Small intestine (tissue), 7 donors: ENCODE measurements at regions not wholly inside any gene's neighbourhood (a gene's known extent, or its start where the extent isn't known, plus 50 kb on each side); places are given as distances from the start of the nearest gene placed in this dataset.
"Not testable (repeated sequence)": the region's sequence is repeated elsewhere in the genome, so short reads cannot be mapped to it uniquely, and the experiment has no call there.

Experiments
- DNase-seq, 2 donors: peaks; one replicate each; pipeline versions ENCODE4 v3.0.0 to v3.0.0-alpha.2; 2013
- FAIRE-seq: peaks from 2 replicates; lab custom pipeline; 2012; peaks lifted over from hg19 to GRCh38; lab: Jason Lieb, UNC
- H3K27ac ChIP-seq, 3 donors: one replicate each; pipeline ENCODE4 v1.5.1; 2013; ENCODE audit warnings: low read length in 2 of 3, mild to moderate bottlenecking in 2 of 3, control low read depth in 1 of 3, inconsistent platforms in 1 of 3, low read depth in 1 of 3, moderate library complexity in 1 of 3
- H3K27me3 ChIP-seq, 3 donors: one replicate each; pipeline ENCODE4 v1.6.1; 2013; ENCODE audit warnings: low read length in 3 of 3, inconsistent platforms in 1 of 3; ENCODE audit not compliant: control insufficient read depth in 3 of 3, insufficient read depth in 3 of 3
- H3K36me3 ChIP-seq, 3 donors: one replicate each; pipeline ENCODE4 v1.6.1; 2013; ENCODE audit warnings: low read length in 3 of 3, inconsistent platforms in 1 of 3, low read depth in 1 of 3, mild to moderate bottlenecking in 1 of 3, moderate library complexity in 1 of 3; ENCODE audit not compliant: control insufficient read depth in 3 of 3, insufficient read depth in 2 of 3
- H3K4me1 ChIP-seq, 3 donors: one replicate each; pipeline ENCODE4 v1.6.1; 2013; ENCODE audit warnings: low read length in 2 of 3, inconsistent platforms in 1 of 3, low read depth in 1 of 3, mild to moderate bottlenecking in 1 of 3, moderate library complexity in 1 of 3; ENCODE audit not compliant: control insufficient read depth in 3 of 3, insufficient read depth in 2 of 3
- H3K4me3 ChIP-seq, 3 donors: one replicate each; pipeline ENCODE4 v1.5.1; 2013; ENCODE audit warnings: low read length in 3 of 3, control low read depth in 1 of 3, inconsistent platforms in 1 of 3, low read depth in 1 of 3, mild to moderate bottlenecking in 1 of 3, moderate library complexity in 1 of 3
- H3K9me3 ChIP-seq, 2 donors: one replicate each; pipeline ENCODE4 v1.6.1; 2013; ENCODE audit warnings: low read depth in 1 of 2, low read length in 1 of 2; ENCODE audit not compliant: control insufficient read depth in 2 of 2, insufficient read depth in 1 of 2
- WGBS, 3 donors: extraction: QIAGEN DNeasy Blood & Tissue Kit; methylation state at CpG; one replicate each; pipeline ENCODE4 v1.1.7; 2013; 5-methylcytosine and 5-hydroxymethylcytosine counted together
- donor health status: healthy with polysubstance abuse.
- donor health status: control.
- donor health status: control.
- donor health status: Bipolar disorder and iron deficiency.
- donor health status: healthy.

DNA sequence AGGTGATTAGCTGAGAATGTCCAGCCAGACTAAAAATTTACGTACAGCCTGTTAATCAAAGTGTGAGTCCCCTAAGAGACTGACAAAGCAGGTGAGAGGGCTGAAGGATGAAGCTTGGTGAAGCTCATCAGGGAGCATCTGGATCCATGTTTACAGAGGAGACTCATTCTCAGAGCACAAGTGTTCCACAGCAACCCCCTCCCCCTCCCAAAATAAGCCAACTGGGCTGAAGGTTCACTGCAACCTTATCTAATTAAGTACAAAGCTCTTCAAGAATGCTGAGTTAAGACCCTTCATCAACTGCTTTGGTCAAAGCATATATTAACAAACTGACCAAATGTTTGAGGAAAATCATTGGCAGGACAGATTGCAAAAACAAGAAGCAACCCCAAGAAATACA is 262.6 kb upstream of the ZNF385D start:
- Histone ChIP-seq H3K9me3 (no peaks in the 10 kb centered on the region), H3K36me3 (no peaks in the 10 kb centered on the region), H3K27ac (no peak overlapping the region), H3K4me3 (no peak overlapping the region), H3K27me3 (no peaks in the 10 kb centered on the region), H3K4me1 (no peaks in the 10 kb centered on the region)
- WGBS, 3 donors: 69 to 76% (median 73%) methylated on average over 1 of the region's 1 CpG
- FAIRE-seq (no peak), DNase-seq (no peak)

DNA sequence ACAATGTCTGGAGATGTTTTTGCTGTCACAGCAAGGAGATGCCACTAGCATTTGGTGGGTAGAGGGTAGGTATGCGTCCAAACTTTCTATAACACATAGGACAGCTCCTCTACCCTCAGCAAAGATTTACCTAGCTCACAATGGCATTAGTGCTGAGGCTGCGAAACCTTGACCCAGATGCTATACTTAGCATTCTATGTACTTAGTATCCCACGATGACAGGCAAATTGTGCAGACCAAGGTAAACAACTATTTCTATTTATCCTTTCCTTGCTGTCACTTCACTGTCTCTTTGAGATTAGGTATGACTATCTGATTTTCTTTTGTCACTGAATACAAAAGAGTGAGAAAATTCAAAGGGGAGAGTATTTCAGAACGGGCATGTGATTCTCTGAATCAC is 265.2 kb upstream of the ZNF385D start:
- no peak overlapping the region for H3K4me3 ChIP-seq
- H3K27me3 ChIP-seq: no peaks in the 10 kb centered on the region
- 20 to 57% (median 41%) methylated on average over 4 of the region's 4 CpGs for WGBS, 3 donors
- H3K27ac ChIP-seq: no peak overlapping the region
- DNase-seq (no peak), FAIRE-seq (no peak)
- H3K36me3 ChIP-seq: no peaks in the 10 kb centered on the region
- H3K9me3 ChIP-seq: no peaks in the 10 kb centered on the region
- H3K4me1 ChIP-seq: no peaks in the 10 kb centered on the region

DNA sequence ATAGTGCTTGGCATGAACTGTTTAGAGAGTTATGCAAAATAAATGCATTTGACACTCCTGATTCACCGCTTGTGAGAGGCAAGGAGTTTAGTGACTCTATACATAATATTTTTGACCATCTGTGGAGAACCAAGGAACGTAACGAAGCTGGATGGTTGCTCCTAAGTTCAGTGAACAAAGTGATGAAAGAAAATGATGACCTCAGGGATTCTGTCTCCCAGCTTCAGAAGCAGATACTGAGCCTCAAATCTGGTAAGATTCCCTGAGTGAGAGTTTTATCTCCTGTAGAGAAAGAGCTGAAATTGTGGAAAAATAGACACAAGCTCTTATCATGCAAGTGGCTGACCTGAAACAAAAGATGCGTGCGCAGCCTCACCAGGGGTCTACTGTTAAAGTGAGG is 273.6 kb upstream of the ZNF385D start:
- 83 to 92% (median 86%) methylated on average over 5 of the region's 5 CpGs for whole genome bisulfite sequencing, 3 donors
- not testable (repeated sequence) for H3K36me3 ChIP-seq, H3K27ac ChIP-seq, H3K4me1 ChIP-seq, FAIRE-seq, H3K4me3 ChIP-seq, H3K9me3 ChIP-seq, DNase-seq, H3K27me3 ChIP-seq

DNA sequence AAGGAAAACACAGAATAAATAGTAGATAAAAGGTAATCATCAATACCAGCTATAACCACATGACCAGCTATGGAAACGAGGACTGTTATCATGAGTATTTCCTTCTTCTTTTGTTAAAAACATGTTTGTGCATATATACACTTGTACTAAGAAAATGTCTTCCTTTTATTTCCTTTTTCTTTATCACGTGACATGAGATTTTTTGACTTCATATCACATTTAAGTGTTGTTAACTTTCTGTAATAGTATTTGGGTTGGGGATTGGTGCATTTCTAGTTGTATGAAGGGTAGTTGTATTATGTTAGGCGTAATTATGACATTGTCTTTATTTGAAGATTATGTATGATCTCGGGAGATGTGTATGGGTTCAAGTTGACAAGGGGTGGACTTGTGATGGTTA is 278.5 kb upstream of the ZNF385D start:
- Histone ChIP-seq H3K27me3 (no peaks in the 10 kb centered on the region), H3K4me1 (no peaks in the 10 kb centered on the region), H3K9me3 (peaks cover 0 to 2% of the 10 kb centered on the region in 2 donors), H3K27ac (no peak overlapping the region), H3K4me3 (no peak overlapping the region), H3K36me3 (no peaks in the 10 kb centered on the region)
- 76 to 83% (median 76%) methylated on average over 4 of the region's 4 CpGs for WGBS, 3 donors
- FAIRE-seq (no peak), DNase-seq (no peak)

DNA sequence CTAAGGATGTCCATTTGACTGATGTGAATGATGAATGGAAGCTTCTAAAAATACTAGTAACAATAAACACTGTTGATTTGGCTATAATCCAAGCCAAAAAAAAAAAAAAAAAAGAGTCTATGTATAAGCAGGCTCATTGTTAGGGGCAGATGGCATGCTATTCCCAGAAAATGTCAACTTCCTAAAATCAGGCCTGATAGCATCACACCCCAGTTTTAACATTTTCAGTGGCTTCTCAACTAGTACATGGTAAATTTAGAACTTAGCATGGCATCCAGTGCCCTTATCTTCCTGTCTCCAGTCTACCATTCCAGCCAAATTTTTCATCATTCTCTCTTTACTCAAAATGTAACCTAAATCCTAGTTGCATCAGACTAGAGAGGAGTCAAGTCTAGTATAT is 288.2 kb upstream of the ZNF385D start:
- no peaks in the 10 kb centered on the region for H3K27me3 ChIP-seq
- H3K27ac ChIP-seq: no peak overlapping the region
- H3K4me1 ChIP-seq: no peaks in the 10 kb centered on the region
- no peak for FAIRE-seq
- no peak overlapping the region for H3K4me3 ChIP-seq
- no peak for DNase-seq
- H3K36me3 ChIP-seq: no peaks in the 10 kb centered on the region
- H3K9me3 ChIP-seq: no peaks in the 10 kb centered on the region

DNA sequence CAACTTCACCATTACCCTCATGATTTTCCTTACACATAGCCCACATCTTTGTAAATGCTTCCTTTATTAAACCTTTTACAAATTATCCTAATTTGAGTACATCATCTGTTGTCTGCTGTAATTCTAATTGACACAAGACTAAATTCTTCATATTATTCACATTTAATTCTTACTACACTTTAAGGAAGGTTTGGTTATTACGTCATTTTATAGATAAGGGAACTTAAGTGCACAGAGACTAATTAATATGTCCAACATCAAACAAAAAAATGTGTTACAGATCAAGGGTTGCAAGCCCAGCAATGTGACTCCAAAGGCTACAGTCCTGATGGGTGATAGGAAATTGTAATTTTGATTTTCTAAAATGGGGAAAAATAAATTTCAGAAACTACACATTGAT is 289.1 kb upstream of the ZNF385D start:
- Histone ChIP-seq H3K4me1 (no peaks in the 10 kb centered on the region), H3K4me3 (no peak overlapping the region), H3K36me3 (no peaks in the 10 kb centered on the region), H3K27ac (no peak overlapping the region), H3K27me3 (no peaks in the 10 kb centered on the region), H3K9me3 (no peaks in the 10 kb centered on the region)
- DNase-seq (no peak), FAIRE-seq (no peak)
- WGBS, 3 donors: 55 to 80% (median 61%) methylated on average over 1 of the region's 1 CpG

DNA sequence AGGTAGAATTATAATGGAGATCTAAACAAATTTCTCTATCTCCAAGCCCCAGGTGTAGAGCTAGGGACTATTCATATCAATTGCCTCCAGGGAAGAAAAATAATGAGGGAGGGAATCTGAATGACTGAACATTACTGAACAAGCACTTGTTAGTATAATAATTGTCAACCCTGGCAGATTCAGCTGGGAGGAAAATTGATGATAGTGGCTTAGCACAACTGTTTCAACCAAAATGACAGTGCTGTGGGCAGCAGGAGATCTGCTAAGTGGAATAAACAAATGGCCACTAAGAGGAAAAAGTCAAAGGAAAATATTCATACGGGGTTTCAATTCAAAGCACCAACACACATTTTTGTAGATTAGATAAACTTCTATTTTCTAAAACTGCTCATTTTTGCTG is 294.9 kb upstream of the ZNF385D start:
- H3K36me3 ChIP-seq: no peaks in the 10 kb centered on the region
- no peak overlapping the region for H3K27ac ChIP-seq
- H3K27me3 ChIP-seq: no peaks in the 10 kb centered on the region
- WGBS, 3 donors: 69 to 76% (median 71%) methylated on average over 1 of the region's 1 CpG
- no peaks in the 10 kb centered on the region for H3K4me1 ChIP-seq
- no peak overlapping the region for H3K4me3 ChIP-seq
- FAIRE-seq: no peak
- DNase-seq: no peak
- no peaks in the 10 kb centered on the region for H3K9me3 ChIP-seq

DNA sequence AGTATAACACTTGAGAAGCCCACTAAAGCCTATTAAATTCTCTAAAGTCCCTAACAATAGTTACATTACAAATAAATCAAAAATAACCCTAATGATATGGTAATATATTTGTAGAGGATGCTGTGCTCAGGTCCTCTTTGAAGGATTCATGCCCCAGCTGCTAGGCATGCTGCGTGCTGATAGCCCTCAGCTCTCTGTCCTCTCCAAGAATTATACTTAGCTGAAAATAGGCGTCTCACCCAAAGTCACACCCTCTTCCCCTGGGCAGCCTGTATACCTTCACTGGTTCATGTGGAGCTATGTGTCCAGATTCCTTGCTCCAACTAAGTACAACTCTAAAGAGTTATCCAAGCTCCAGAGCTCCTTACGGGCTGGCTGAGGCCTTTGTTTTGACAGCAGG is 312.5 kb upstream of the ZNF385D start:
- Histone ChIP-seq H3K9me3 (no peaks in the 10 kb centered on the region), H3K4me1 (no peaks in the 10 kb centered on the region), H3K36me3 (no peaks in the 10 kb centered on the region), H3K27me3 (no peaks in the 10 kb centered on the region), H3K27ac (no peak overlapping the region), H3K4me3 (no peak overlapping the region)
- DNase-seq (no peak), FAIRE-seq (no peak)
- WGBS, 3 donors: 86 to 89% (median 87%) methylated on average over 3 of the region's 3 CpGs

DNA sequence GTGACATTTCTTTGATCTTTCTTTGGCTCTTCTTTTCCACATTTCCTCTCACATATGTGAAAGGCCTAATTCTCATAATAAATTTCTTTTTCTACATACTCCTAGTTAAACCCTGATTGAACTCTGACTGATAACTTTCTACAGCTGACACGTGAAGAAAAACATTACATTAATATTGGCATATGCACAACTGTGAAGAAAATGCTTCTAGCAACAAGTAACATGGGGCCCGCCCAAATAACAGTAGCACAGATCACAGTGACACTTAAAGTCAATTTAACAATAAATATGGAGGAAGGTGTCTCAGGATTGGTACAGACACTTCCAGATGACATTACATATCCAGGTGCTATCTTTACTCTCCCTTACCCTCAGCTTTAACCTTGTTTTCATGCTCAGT is 317.6 kb upstream of the ZNF385D start:
- H3K4me1 ChIP-seq: no peaks in the 10 kb centered on the region
- DNase-seq: no peak
- H3K27me3 ChIP-seq: no peaks in the 10 kb centered on the region
- no peak overlapping the region for H3K4me3 ChIP-seq
- FAIRE-seq: no peak
- H3K36me3 ChIP-seq: no peaks in the 10 kb centered on the region
- no peak overlapping the region for H3K27ac ChIP-seq
- no peaks in the 10 kb centered on the region for H3K9me3 ChIP-seq
- 65 to 81% (median 78%) methylated on average over 2 of the region's 2 CpGs for WGBS, 3 donors
